ENCODE measurements at regions not wholly inside any gene's neighbourhood (a gene's known extent, or its start where the extent isn't known, plus 50 kb on each side); places are given as distances from the start of the nearest gene placed in this dataset.

DNA sequence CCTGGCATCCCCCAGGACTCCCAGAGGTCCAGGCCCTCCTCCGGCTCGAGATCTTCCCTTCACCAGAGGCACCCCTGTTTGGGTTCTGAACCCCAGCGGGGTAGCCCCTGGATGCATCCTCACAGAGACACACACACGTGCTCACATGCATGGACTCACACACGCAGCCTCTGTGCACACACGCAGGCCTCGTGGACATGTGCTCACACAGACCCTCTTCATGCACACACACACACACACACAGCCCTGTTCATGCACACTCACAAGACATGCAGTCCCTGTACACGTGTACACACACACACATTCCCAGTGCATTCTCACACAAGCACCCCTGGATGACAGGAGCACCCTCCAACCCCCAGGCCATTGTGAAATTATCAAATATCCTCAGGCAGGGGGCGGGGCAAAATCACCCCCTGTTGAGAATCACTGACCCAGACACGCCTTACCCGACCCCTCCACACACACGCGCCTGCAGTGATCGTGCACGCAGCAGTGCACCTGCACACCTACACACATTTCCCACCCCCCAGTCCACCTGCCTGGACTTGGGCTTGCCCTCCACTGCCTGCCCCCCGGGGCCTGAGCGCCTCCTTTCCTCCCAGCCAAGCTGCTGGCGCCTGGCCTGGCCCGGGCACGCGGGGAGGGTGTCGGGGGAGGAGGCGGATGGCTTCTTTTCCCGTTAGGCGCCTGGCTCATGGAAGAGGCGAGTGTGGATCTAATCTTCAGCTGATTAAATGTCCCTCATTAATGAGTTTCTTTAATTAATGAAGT is 62.6 kb downstream of the ENGASE start:
- ATAC-seq (no peak), DNase-seq (ENCODE audit: low spot score in 2 of 2) (no peak)
- Mint-ChIP-seq H3K36me3 (no peaks in the 10 kb centered on the region), H3K27ac (no peak overlapping the region), H3K9me3 (peaks cover 4% of the 10 kb centered on the region in 2 donors)

DNA sequence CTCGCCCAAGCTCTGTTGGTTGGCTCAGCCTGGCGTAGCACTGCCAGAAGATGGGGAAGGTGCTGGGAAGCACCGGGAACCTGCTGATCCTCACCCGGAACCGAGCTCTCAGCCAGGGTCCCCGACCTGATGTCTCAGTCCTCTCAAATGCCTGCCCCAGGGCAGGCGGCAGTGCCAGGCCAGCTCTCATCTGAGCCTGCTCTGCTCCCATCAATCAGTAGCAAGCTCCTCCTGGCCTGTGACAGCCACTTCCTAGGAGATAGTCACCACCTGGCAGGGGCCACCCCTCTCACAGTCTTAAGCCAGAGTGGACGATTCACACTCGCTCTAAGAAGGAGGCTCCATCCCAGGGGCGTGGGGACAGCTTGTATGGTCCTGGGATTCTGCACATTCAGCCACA is 62.0 kb downstream of the ENGASE start:
- H3K9me3 Mint-ChIP-seq, result peaks cover 4% of the 10 kb centered on the region in 2 donors
- H3K36me3 Mint-ChIP-seq, result no peaks in the 10 kb centered on the region
- DNase-seq (ENCODE audit: low spot score in 2 of 2) (no peak), ATAC-seq (no peak)
- no peak overlapping the region for H3K27ac Mint-ChIP-seq
